SK-N-MC (cell line): ENCODE measurements at regions not wholly inside any gene's neighbourhood (a gene's known extent, or its start where the extent isn't known, plus 50 kb on each side); places are given as distances from the start of the nearest gene placed in this dataset.

Experiments used
- EZH2 ChIP-seq: fragments of 200-600 bp; sonication (generic); IDR thresholded peaks from one replicate; pipeline ENCODE4 v1.6.1; 2017; ENCODE audit warnings: antibody characterized with exemption
- FOXP2 ChIP-seq: optimal IDR thresholded peaks from 2 replicates; pipeline ENCODE3; 2011; ENCODE audit warnings: mild to moderate bottlenecking, moderate library complexity; ENCODE audit not compliant: insufficient read depth; ENCODE audit errors: extremely low read length, control extremely low read depth
- POLR2AphosphoS5 ChIP-seq: IDR thresholded peaks from 2 replicates; pipeline ENCODE4 v1.6.1; 2012; ENCODE audit warnings: mild to moderate bottlenecking, low read depth, low read length, borderline replicate concordance

GRCh38 chr5:92588876-92589275, 992.1 kb downstream of the NR2F1-AS1 start:
- TF ChIP-seq POLR2AphosphoS5 (no peak), EZH2 (no peak), FOXP2 (no peak)
